ENCODE measurements at regions not wholly inside any gene's neighbourhood (a gene's known extent, or its start where the extent isn't known, plus 50 kb on each side); places are given as distances from the start of the nearest gene placed in this dataset.

- DNase-seq (ENCODE audit: missing footprints): no peak
- intact Hi-C loops (cut with DNase I): no loop called here
- ATAC-seq: no peak
Observed at GRCh38 chr7:24341691-24342413, 57.9 kb downstream of the NPY start.

GRCh38 chr7:24343614-24344013 is 59.6 kb downstream of the NPY start:
- intact Hi-C loops (cut with DNase I): no loop called here
- ATAC-seq: no peak
- DNase-seq (ENCODE audit: missing footprints): no peak

- intact Hi-C loops (cut with DNase I): no loop called here
- ATAC-seq (no peak), DNase-seq (ENCODE audit: missing footprints) (no peak)
Observed at GRCh38 chr7:24346129-24346528, 62.1 kb downstream of the NPY start.

- DNase-seq (ENCODE audit: missing footprints) (no peak), ATAC-seq (no peak)
- intact Hi-C loops (cut with DNase I): no loop called here
Observed at GRCh38 chr7:24346716-24347115, 62.7 kb downstream of the NPY start.

GRCh38 chr7:24349339-24349738 is 65.3 kb downstream of the NPY start:
- ATAC-seq: no peak
- DNase-seq (ENCODE audit: missing footprints): no peak
- intact Hi-C loops (cut with DNase I): no loop called here

GRCh38 chr7:24354456-24354855 is 70.5 kb downstream of the NPY start:
- DNase-seq (ENCODE audit: missing footprints) (no peak), ATAC-seq (no peak)
- intact Hi-C loops (cut with DNase I): no loop called here

GRCh38 chr7:24356718-24357386 is 72.9 kb downstream of the NPY start:
- intact Hi-C loops (cut with DNase I): no loop called here
- ATAC-seq (no peak), DNase-seq (ENCODE audit: missing footprints) (no peak)

GRCh38 chr7:24361001-24361400 is 77.0 kb downstream of the NPY start:
- ATAC-seq: no peak
- intact Hi-C loops (cut with DNase I): no loop called here
- DNase-seq (ENCODE audit: missing footprints): no peak

GRCh38 chr7:24365606-24366005 is 81.6 kb downstream of the NPY start:
- no peak for DNase-seq (ENCODE audit: missing footprints)
- intact Hi-C loops (cut with DNase I): no loop called here
- ATAC-seq: no peak

- ATAC-seq (no peak), DNase-seq (ENCODE audit: missing footprints) (no peak)
- intact Hi-C loops (cut with DNase I): no loop called here
Observed at GRCh38 chr7:24366876-24367275, 82.9 kb downstream of the NPY start.

- intact Hi-C loops (cut with DNase I): no loop called here
- ATAC-seq: no peak
Observed at GRCh38 chr7:24368161-24368560, 84.2 kb downstream of the NPY start.

GRCh38 chr7:24370541-24370940 is 86.6 kb downstream of the NPY start:
- ATAC-seq: no peak
- intact Hi-C loops (cut with DNase I): no loop called here
- no peak for DNase-seq (ENCODE audit: missing footprints)

More at GRCh38 chr7:24368161-24368560, 84.2 kb downstream of the NPY start:
- DNase-seq (ENCODE audit: missing footprints): no peak

- intact Hi-C loops (cut with DNase I): no loop called here
- DNase-seq (ENCODE audit: missing footprints): no peak
- ATAC-seq: no peak
Observed at GRCh38 chr7:24372961-24373955, 89.3 kb downstream of the NPY start.

GRCh38 chr7:24378871-24379616 is 95.1 kb downstream of the NPY start:
- intact Hi-C loops (cut with DNase I): no loop called here
- ATAC-seq: no peak
- DNase-seq (ENCODE audit: missing footprints): no peak

GRCh38 chr7:24381894-24382505 is 98.0 kb downstream of the NPY start:
- intact Hi-C loops (cut with DNase I): no loop called here
- ATAC-seq (no peak), DNase-seq (ENCODE audit: missing footprints) (no peak)

GRCh38 chr7:24383055-24383454 is 99.1 kb downstream of the NPY start:
- intact Hi-C loops (cut with DNase I): no loop called here
- DNase-seq (ENCODE audit: missing footprints) (no peak), ATAC-seq (no peak)

- DNase-seq (ENCODE audit: missing footprints): no peak
Observed at GRCh38 chr7:24384362-24385030, 100.5 kb downstream of the NPY start.

GRCh38 chr7:24388212-24388611 is 104.2 kb downstream of the NPY start:
- ATAC-seq (no peak), DNase-seq (ENCODE audit: missing footprints) (no peak)
- intact Hi-C loops (cut with DNase I): no loop called here

More at GRCh38 chr7:24384362-24385030, 100.5 kb downstream of the NPY start:
- intact Hi-C loops (cut with DNase I): no loop called here
- no peak for ATAC-seq

All from Right ventricle myocardium inferior (tissue), 1 donor.